PC-3 (cell line): ENCODE measurements at regions not wholly inside any gene's neighbourhood (a gene's known extent, or its start where the extent isn't known, plus 50 kb on each side); places are given as distances from the start of the nearest gene placed in this dataset.
A peak's percentile ranks its signal among the peaks of the same experiment; 100 is the strongest.
"Not testable (repeated sequence)": the region's sequence is repeated elsewhere in the genome, so short reads cannot be mapped to it uniquely, and the experiment has no call there.

Experiments
- ATAC-seq: fragments of 200-7000 bp; cut with Tn5 transposase; 2 replicates; pipeline ENCODE4 v1.9.1; 2020; ENCODE audit warnings: mild to moderate bottlenecking, moderate library complexity
- BruUV-seq: library from RNA; stranded (reverse); fragments of 400-500 nt; replicated peaks from 2 replicates; lab custom pipeline; 2021; lab: Mats Ljungman, UMichigan
- CTCF ChIA-PET: fragments of 300-600 bp; sonication (Branson Sonifier 250); formaldehyde crosslinking; loops from one replicate; lab custom pipeline; 2022; ENCODE audit warnings: antibody characterized with exemption; lab: Charles Lee
- POLR2A ChIA-PET: fragments of 300-600 bp; sonication (Branson Sonifier 250); formaldehyde crosslinking; loops from one replicate; lab custom pipeline; 2022; ENCODE audit warnings: antibody characterized with exemption; ENCODE audit not compliant: unreplicated experiment; lab: Charles Lee
- DNase-seq: peaks from one replicate; pipeline ENCODE4 v3.0.0-alpha.2; 2015
- H2AFZ ChIP-seq: fragments of 300-600 bp; sonication (generic); 2 replicates; pipeline ENCODE4 v1.6.0; 2016; ENCODE audit warnings: antibody characterized with exemption, low read length
- H3F3A ChIP-seq: fragments of 300-600 bp; sonication (generic); one replicate; pipeline ENCODE4 v1.6.0; 2017; ENCODE audit warnings: antibody characterized with exemption, low read length, control low read depth, mild to moderate bottlenecking; ENCODE audit not compliant: unreplicated experiment
- H3K27ac ChIP-seq: fragments of 300-600 bp; sonication (generic); 2 replicates; pipeline ENCODE4 v1.5.1; 2016; ENCODE audit warnings: mild to moderate bottlenecking, low read length
- H3K27me3 ChIP-seq: fragments of 300-600 bp; sonication (generic); 2 replicates; pipeline ENCODE4 v1.6.1; 2016; ENCODE audit warnings: low read length, mixed read lengths
- H3K36me3 ChIP-seq: fragments of 300-600 bp; sonication (generic); 2 replicates; pipeline ENCODE4 v1.6.1; 2016; ENCODE audit warnings: low read depth, mixed run types, low read length, mixed read lengths
- H3K4me1 ChIP-seq: fragments of 300-600 bp; sonication (generic); 2 replicates; pipeline ENCODE4 v1.5.1; 2016; ENCODE audit warnings: low read length; ENCODE audit not compliant: insufficient read depth
- H3K4me2 ChIP-seq: fragments of 300-600 bp; sonication (generic); 2 replicates; pipeline ENCODE4 v1.6.0; 2016; ENCODE audit warnings: low read length
- H3K4me3 ChIP-seq: fragments of 300-600 bp; sonication (generic); 2 replicates; pipeline ENCODE4 v1.5.1; 2016; ENCODE audit warnings: mild to moderate bottlenecking, low read length, mixed read lengths
- H3K79me2 ChIP-seq: fragments of 300-600 bp; sonication (generic); 2 replicates; pipeline ENCODE4 v1.6.1; 2017; ENCODE audit warnings: low read length, mixed read lengths
- H3K9ac ChIP-seq: fragments of 300-600 bp; sonication (generic); 2 replicates; pipeline ENCODE4 v1.6.0; 2016; ENCODE audit warnings: mild to moderate bottlenecking, low read length
- H3K9me2 ChIP-seq: fragments of 300-600 bp; sonication (generic); replicated peaks from 2 replicates; pipeline ENCODE4 v1.6.1; 2016; ENCODE audit warnings: mixed run types, low read length, mixed read lengths
- H3K9me3 ChIP-seq: fragments of 300-600 bp; sonication (generic); 2 replicates; pipeline ENCODE4 v1.6.1; 2016; ENCODE audit warnings: low read length, mixed read lengths
- H4K20me1 ChIP-seq: fragments of 300-600 bp; sonication (generic); 2 replicates; pipeline ENCODE4 v1.6.1; 2016; ENCODE audit warnings: low read length, mixed read lengths
- EZH2 ChIP-seq: fragments of 300-600 bp; sonication (generic); IDR thresholded peaks from one replicate; pipeline ENCODE4 v1.6.1; 2017; ENCODE audit warnings: antibody characterized with exemption, mild to moderate bottlenecking, low read length; ENCODE audit not compliant: unreplicated experiment
- EZH2phosphoT487 ChIP-seq: fragments of 300-600 bp; sonication (generic); IDR thresholded peaks from 2 replicates; pipeline ENCODE4 v1.6.1; 2018; ENCODE audit warnings: mild to moderate bottlenecking, antibody characterized with exemption, low read length, borderline replicate concordance
- intact Hi-C: fragments of 100-400 bp; cut with micrococcal nuclease; formaldehyde crosslinking; loops from 2 replicates; pipeline ENCODE4 v1.9.0; 2023
- TF ChIP-seq, protein P1 (sequence below): fragments of 300-600 bp; sonication (generic); conservative IDR thresholded peaks from 2 replicates; pipeline ENCODE4 v1.5.1; 2017; ENCODE audit warnings: antibody characterized with exemption, low read depth, mild to moderate bottlenecking, low read length

DNA sequence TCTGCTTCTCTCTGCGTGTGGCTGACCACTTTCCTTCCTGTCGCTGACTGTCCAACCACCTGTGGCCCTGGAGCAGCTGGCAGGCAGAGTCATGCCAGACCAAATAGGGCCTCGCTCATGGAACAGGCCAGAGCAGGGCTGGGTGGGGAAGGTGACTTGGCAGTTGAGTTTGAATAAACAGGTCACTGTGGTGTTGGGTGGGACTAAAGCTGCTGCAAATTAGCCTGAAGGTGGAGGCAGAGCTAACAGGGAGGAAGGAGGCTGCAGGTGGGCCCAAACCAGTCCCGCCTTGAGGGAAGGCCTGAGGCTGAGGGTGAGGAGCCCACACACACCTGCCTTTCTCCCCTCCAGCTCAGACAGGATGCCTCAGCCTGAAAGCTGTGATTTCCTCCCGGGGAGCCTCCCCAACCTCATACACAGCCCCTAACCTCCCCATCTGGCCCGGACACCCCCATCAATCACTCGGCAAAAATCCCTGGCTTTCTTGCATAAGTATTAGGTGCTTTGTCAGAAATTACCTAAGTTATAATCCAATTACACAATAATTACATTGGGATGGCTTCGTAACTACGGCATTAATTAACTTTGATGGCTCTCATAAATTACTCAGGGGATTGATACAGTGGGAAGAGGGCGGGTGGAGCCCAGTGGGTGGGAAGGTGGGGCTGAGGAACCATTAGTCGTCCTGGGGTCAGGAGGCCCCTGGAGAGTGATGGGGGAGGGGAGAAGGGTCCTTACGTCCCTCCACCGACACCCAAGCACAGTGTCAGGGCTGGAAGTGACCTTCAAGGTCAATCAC lies 97.7 kb upstream of the PCBD1 start:
- Histone ChIP-seq H3K4me2 (no peak overlapping the region), H3K4me1 (peaks cover 17% of the 10 kb centered on the region; the same call in 1 of the 2 replicates), H3F3A (no peaks in the 10 kb centered on the region), H3K79me2 (no peaks in the 10 kb centered on the region), H3K9ac (no peak overlapping the region), H3K4me3 (no peak overlapping the region), H3K9me2 (no peaks in the 10 kb centered on the region), H2AFZ (no peak overlapping the region), H3K27me3 (0 out of 2 replicates have a peak, but pooled peaks cover 7% of the 10 kb centered on the region), H3K36me3 (no peaks in the 10 kb centered on the region), H3K27ac (peak overlapping the region; percentile 25), H3K9me3 (no peaks in the 10 kb centered on the region), H4K20me1 (no peaks in the 10 kb centered on the region)
- POLR2A ChIA-PET: no interaction called here
- DNase-seq (peak; percentile 74), ATAC-seq (peak; percentile 80)
- CTCF ChIA-PET: no interaction called here
- BruUV-seq: no TSS peak
- TF ChIP-seq, protein P1, sequence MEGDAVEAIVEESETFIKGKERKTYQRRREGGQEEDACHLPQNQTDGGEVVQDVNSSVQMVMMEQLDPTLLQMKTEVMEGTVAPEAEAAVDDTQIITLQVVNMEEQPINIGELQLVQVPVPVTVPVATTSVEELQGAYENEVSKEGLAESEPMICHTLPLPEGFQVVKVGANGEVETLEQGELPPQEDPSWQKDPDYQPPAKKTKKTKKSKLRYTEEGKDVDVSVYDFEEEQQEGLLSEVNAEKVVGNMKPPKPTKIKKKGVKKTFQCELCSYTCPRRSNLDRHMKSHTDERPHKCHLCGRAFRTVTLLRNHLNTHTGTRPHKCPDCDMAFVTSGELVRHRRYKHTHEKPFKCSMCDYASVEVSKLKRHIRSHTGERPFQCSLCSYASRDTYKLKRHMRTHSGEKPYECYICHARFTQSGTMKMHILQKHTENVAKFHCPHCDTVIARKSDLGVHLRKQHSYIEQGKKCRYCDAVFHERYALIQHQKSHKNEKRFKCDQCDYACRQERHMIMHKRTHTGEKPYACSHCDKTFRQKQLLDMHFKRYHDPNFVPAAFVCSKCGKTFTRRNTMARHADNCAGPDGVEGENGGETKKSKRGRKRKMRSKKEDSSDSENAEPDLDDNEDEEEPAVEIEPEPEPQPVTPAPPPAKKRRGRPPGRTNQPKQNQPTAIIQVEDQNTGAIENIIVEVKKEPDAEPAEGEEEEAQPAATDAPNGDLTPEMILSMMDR: no peak
- no peak for TF ChIP-seq EZH2phosphoT487
- TF ChIP-seq EZH2: no peak
- intact Hi-C loops: no loop called here

DNA sequence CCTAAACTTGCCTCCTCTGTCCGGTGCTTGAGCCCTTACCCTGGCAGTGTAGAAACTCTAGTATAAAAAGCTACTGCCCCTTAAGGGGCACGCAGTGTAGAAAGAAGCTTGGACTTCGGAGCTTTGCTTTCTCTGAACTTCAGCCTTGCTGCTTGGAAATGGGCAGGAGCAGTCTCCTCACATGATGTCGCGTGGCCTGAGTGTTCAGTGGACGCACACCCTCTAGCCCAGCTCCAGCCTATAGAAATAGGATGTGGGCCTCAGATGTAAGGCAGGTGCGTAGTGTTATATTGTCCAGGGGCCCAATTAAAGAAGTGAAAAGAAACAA lies 98.2 kb upstream of the PCBD1 start:
- no peaks in the 10 kb centered on the region for H3K9me2 ChIP-seq
- H3K27me3 ChIP-seq: 0 out of 2 replicates have a peak, but pooled peaks cover 7% of the 10 kb centered on the region
- intact Hi-C loops: no loop called here
- TF ChIP-seq EZH2 (no peak), EZH2phosphoT487 (no peak)
- TF ChIP-seq, protein P1: no peak
- H2AFZ ChIP-seq: no peak overlapping the region
- H4K20me1 ChIP-seq: no peaks in the 10 kb centered on the region
- no peak overlapping the region for H3K27ac ChIP-seq
- H3K4me1 ChIP-seq: peaks cover 17% of the 10 kb centered on the region; the same call in 1 of the 2 replicates
- H3F3A ChIP-seq: no peaks in the 10 kb centered on the region
- H3K9me3 ChIP-seq: no peaks in the 10 kb centered on the region
- H3K9ac ChIP-seq: no peak overlapping the region
- ChIA-PET POLR2A (no interaction called here), CTCF (no interaction called here)
- no peaks in the 10 kb centered on the region for H3K36me3 ChIP-seq
- BruUV-seq: no TSS peak
- no peak overlapping the region for H3K4me2 ChIP-seq
- no peak for DNase-seq
- ATAC-seq: no peak
- no peak overlapping the region for H3K4me3 ChIP-seq
- H3K79me2 ChIP-seq: no peaks in the 10 kb centered on the region

DNA sequence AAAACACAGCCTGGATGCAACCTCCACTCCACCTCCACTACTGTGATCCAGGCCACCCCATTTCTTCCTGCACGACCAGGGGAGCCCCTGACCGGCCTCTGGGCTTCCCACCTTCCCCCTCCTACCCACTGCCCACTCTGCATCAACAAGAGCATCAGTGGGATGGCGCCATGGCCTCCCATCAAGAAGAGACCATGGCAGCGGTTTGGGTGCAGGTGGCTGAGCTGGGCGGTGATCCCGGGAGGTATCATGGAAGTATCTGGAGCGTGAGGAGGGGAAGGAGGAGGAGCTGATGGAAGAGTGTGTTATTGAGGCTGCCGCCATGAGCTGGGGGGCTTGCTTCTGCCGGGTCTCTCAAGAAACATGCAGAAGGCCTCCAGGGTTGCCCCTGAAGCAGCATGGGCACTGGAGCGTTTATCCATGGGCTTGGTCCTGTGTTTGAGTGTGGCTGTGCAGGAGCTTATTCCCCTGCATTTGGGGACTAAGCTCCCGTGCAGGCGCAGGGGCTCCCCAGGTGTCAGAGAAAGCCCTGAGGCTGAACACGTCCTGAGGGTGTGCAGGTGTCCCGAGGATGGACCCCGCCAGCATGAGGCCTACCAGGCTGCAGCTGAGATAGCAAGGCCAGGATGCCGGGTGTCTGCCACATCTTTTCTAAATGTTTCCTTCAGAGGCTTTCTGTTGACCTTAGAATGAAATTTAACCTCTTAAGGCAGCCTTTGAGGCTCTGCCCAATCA lies 99.2 kb upstream of the PCBD1 start:
- H4K20me1 ChIP-seq: no peaks in the 10 kb centered on the region
- CTCF ChIA-PET: no interaction called here
- H3K27ac ChIP-seq: no peak overlapping the region
- H3F3A ChIP-seq: no peaks in the 10 kb centered on the region
- no peak overlapping the region for H3K9ac ChIP-seq
- DNase-seq (no peak), ATAC-seq (no peak)
- peaks cover 17% of the 10 kb centered on the region; the same call in 1 of the 2 replicates for H3K4me1 ChIP-seq
- TF ChIP-seq EZH2 (no peak), EZH2phosphoT487 (no peak)
- TF ChIP-seq, protein P1: no peak
- POLR2A ChIA-PET: no interaction called here
- no peak overlapping the region for H3K4me2 ChIP-seq
- no peaks in the 10 kb centered on the region for H3K79me2 ChIP-seq
- peaks cover 13% of the 10 kb centered on the region for H3K27me3 ChIP-seq
- no peak overlapping the region for H3K4me3 ChIP-seq
- H3K9me3 ChIP-seq: no peaks in the 10 kb centered on the region
- H2AFZ ChIP-seq: no peak overlapping the region
- H3K36me3 ChIP-seq: no peaks in the 10 kb centered on the region
- no TSS peak for BruUV-seq
- intact Hi-C loops: no loop called here
- H3K9me2 ChIP-seq: no peaks in the 10 kb centered on the region

DNA sequence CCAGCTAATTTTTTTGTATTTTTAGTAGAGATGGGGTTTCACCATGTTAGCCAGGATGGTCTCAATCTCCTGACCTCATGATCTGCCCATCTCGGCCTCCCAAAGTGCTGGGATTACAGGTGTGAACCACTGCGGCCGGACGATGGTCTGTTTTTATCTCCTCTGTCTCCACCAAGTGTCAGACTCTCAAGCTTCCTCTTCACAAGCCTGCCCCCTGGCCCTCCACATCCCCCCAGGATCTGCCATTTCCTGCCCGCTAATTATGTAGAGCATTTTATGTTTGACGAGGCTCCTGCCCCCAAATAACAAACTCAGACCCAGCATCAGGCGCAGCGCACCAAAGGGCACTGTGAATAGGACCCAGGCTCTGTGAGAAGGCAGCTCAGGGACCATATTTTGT lies 101.8 kb upstream of the PCBD1 start:
- H3F3A ChIP-seq, H3K79me2 ChIP-seq, BruUV-seq, H4K20me1 ChIP-seq, H3K9ac ChIP-seq, POLR2A ChIA-PET, H3K9me2 ChIP-seq, H3K4me3 ChIP-seq, CTCF ChIA-PET, H3K4me2 ChIP-seq, ATAC-seq, intact Hi-C loops, H3K36me3 ChIP-seq, H3K27ac ChIP-seq, DNase-seq, H2AFZ ChIP-seq, H3K9me3 ChIP-seq: not testable (repeated sequence)
- peaks cover 39% of the 10 kb centered on the region for H3K27me3 ChIP-seq
- H3K4me1 ChIP-seq: peaks cover 11% of the 10 kb centered on the region; the same call in 1 of the 2 replicates
